HG02571 (cell line): ENCODE measurements at regions not wholly inside any gene's neighbourhood (a gene's known extent, or its start where the extent isn't known, plus 50 kb on each side); places are given as distances from the start of the nearest gene placed in this dataset.
"Not testable (repeated sequence)": the region's sequence is repeated elsewhere in the genome, so short reads cannot be mapped to it uniquely, and the experiment has no call there.

ENCODE experiments used
- ATAC-seq: cut with Tn5 transposase; IDR thresholded peaks from one replicate; pipeline ENCODE4 v1.9.1; 2021; ENCODE audit warnings: mild to moderate bottlenecking, moderate library complexity; ENCODE audit not compliant: unreplicated experiment

- not testable (repeated sequence) for ATAC-seq
Measured at GRCh38 chr6:4725136-4725760, 51.0 kb upstream of the CDYL start.

- not testable (repeated sequence) for ATAC-seq
Measured at GRCh38 chr6:4724727-4725126, 51.5 kb upstream of the CDYL start.

GRCh38 chr6:4723383-4723782 lies 52.8 kb upstream of the CDYL start:
- ATAC-seq: no peak

- not testable (repeated sequence) for ATAC-seq
Measured at GRCh38 chr6:4721368-4721767, 54.8 kb upstream of the CDYL start.

GRCh38 chr6:4719491-4719890 lies 56.7 kb upstream of the CDYL start:
- ATAC-seq: no peak

- no peak for ATAC-seq
Measured at GRCh38 chr6:4717856-4718255, 58.3 kb upstream of the CDYL start.

- ATAC-seq: no peak
Measured at GRCh38 chr6:4717124-4717523, 59.1 kb upstream of the CDYL start.

- ATAC-seq: no peak
Measured at GRCh38 chr6:4714961-4715501, 61.2 kb upstream of the CDYL start.

- ATAC-seq: no peak
Measured at GRCh38 chr6:4712291-4712690, 63.9 kb upstream of the CDYL start.

GRCh38 chr6:4707011-4707410 lies 69.2 kb upstream of the CDYL start:
- ATAC-seq: no peak

- ATAC-seq: no peak
Measured at GRCh38 chr6:4705809-4706208, 70.4 kb upstream of the CDYL start.

GRCh38 chr6:4703382-4703781 lies 72.8 kb upstream of the CDYL start:
- no peak for ATAC-seq

GRCh38 chr6:4698901-4699659 lies 77.1 kb upstream of the CDYL start:
- no peak for ATAC-seq

- ATAC-seq: no peak
Measured at GRCh38 chr6:4693173-4693970, 82.8 kb upstream of the CDYL start.

- ATAC-seq: no peak
Measured at GRCh38 chr6:4692664-4693063, 83.5 kb upstream of the CDYL start.

GRCh38 chr6:4687989-4688947 lies 87.9 kb upstream of the CDYL start:
- no peak for ATAC-seq

- no peak for ATAC-seq
Measured at GRCh38 chr6:4687656-4687988, 88.6 kb upstream of the CDYL start.

GRCh38 chr6:4682431-4683097 lies 93.6 kb upstream of the CDYL start:
- ATAC-seq: no peak

- no peak for ATAC-seq
Measured at GRCh38 chr6:4678506-4679300, 97.5 kb upstream of the CDYL start.
